ENCODE measurements at regions not wholly inside any gene's neighbourhood (a gene's known extent, or its start where the extent isn't known, plus 50 kb on each side); places are given as distances from the start of the nearest gene placed in this dataset.

GRCh38 chr6:10201606-10202510 lies 213.0 kb downstream of the TFAP2A start:
- Histone ChIP-seq H3K4me1 (ENCODE audit: control insufficient read depth, insufficient read depth, low read length) (no peaks in the 10 kb centered on the region), H3K9me3 (ENCODE audit: control insufficient read depth, low read length) (no peaks in the 10 kb centered on the region), H3K9ac (ENCODE audit: extremely low read depth, low read length, poor library complexity, severe bottlenecking) (no peak overlapping the region), H3K4me3 (ENCODE audit: low read length) (no peak overlapping the region), H3K27ac (ENCODE audit: low read depth, low read length) (no peak overlapping the region), H3K27me3 (ENCODE audit: control insufficient read depth, insufficient read depth, low read length, poor library complexity, severe bottlenecking) (no peaks in the 10 kb centered on the region), H3K36me3 (ENCODE audit: control insufficient read depth, insufficient read depth, low read length) (no peaks in the 10 kb centered on the region)
- WGBS, 2 experiments (ENCODE audit: insufficient coverage in 1 of 2, insufficient read length in 1 of 2), result 80 to 84% methylated on average over 5 to 8 of the region's 8 CpGs
- no peaks in the 10 kb centered on the region for H3K4me1 Mint-ChIP-seq
- DNase-seq, result no peak
- H3K4me3 Mint-ChIP-seq, result no peak overlapping the region
- TF ChIP-seq CTCF (conservative IDR thresholded peaks at IDR 0.05), result no peak
- H3K27me3 Mint-ChIP-seq (ENCODE audit: insufficient read depth), result peaks cover under 1% of the 10 kb centered on the region
- H3K36me3 Mint-ChIP-seq (ENCODE audit: low read depth), result no peaks in the 10 kb centered on the region
- no peak overlapping the region for H3K27ac Mint-ChIP-seq
- H3K9me3 Mint-ChIP-seq, result peaks cover 3% of the 10 kb centered on the region

GRCh38 chr6:10196090-10196489 lies 218.8 kb downstream of the TFAP2A start:
- no peak overlapping the region for H3K27ac Mint-ChIP-seq

More at GRCh38 chr6:10196090-10196489, 218.8 kb downstream of the TFAP2A start:
- no peak for DNase-seq
- Mint-ChIP-seq H3K36me3 (ENCODE audit: low read depth) (no peaks in the 10 kb centered on the region), H3K4me3 (no peak overlapping the region), H3K9me3 (peaks cover 3% of the 10 kb centered on the region), H3K27me3 (ENCODE audit: insufficient read depth) (peaks cover 1% of the 10 kb centered on the region), H3K4me1 (no peaks in the 10 kb centered on the region)
- Histone ChIP-seq H3K4me1 (ENCODE audit: control insufficient read depth, insufficient read depth, low read length) (no peaks in the 10 kb centered on the region), H3K9ac (ENCODE audit: extremely low read depth, low read length, poor library complexity, severe bottlenecking) (no peak overlapping the region), H3K36me3 (ENCODE audit: control insufficient read depth, insufficient read depth, low read length) (no peaks in the 10 kb centered on the region), H3K4me3 (ENCODE audit: low read length) (no peak overlapping the region), H3K9me3 (ENCODE audit: control insufficient read depth, low read length) (no peaks in the 10 kb centered on the region), H3K27me3 (ENCODE audit: control insufficient read depth, insufficient read depth, low read length, poor library complexity, severe bottlenecking) (no peaks in the 10 kb centered on the region), H3K27ac (ENCODE audit: low read depth, low read length) (no peak overlapping the region)
- WGBS, 2 experiments (ENCODE audit: insufficient coverage in 1 of 2, insufficient read length in 1 of 2), result 88 to 96% methylated on average over 5 of the region's 5 CpGs
- TF ChIP-seq CTCF (conservative IDR thresholded peaks at IDR 0.05), result no peak

Measured in endodermal cell (in vitro differentiated cells).